ENCODE measurements at regions not wholly inside any gene's neighbourhood (a gene's known extent, or its start where the extent isn't known, plus 50 kb on each side); places are given as distances from the start of the nearest gene placed in this dataset.

DNA sequence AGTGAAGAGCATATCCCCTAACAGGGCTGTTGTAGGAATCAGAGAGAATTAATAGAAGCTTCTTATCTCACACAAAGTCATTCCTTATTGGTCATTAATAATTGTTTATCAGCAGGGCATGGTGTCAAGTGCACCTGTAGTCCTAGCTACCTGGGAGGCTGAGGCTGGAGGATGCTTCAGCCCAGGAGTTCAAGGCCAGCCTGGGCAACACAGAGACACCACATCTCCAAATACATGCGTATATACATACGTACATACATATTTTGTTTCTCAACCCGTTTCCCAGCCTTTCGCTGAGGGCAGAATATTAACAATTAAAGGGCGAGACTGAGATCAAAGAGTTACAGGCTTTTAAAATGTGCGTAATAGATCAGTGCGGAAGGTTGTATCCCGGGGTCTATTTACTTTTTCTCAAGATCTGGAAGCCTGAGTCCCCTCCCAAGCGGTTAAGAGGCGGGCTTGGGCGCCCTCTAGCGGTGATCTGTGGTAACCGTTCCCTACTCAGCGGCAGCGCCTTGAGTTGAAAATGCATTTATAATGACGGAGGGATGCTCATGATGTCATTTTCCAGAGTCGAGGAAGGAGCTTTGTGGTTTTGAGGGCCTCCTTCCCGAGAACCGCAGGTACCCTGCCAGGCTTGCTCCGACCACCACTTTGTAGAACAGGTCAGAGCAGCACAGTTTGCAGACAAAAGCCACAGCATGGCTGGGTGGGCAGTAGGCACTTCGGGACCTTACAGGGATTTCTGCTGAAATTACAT lies 169.6 kb upstream of the GPR12 start:
- TF ChIP-seq SPI1 (IDR thresholded peaks at IDR 0.05; ENCODE audit: low read depth, low read length) (no peak), POU2F2 (IDR thresholded peaks at IDR 0.05; ENCODE audit: low read depth, low read length) (no peak), POLR2A (IDR thresholded peaks at IDR 0.05; ENCODE audit: low read depth, low read length) (no peak), POLR2AphosphoS5 (IDR thresholded peaks at IDR 0.05; ENCODE audit: low read depth, low read length) (no peak), TAF1 (IDR thresholded peaks at IDR 0.05; ENCODE audit: low read depth, low read length) (no peak), PAX5 (IDR thresholded peaks at IDR 0.05; ENCODE audit: insufficient read depth, low read length, severe bottlenecking) (no peak)
